ENCODE measurements at regions not wholly inside any gene's neighbourhood (a gene's known extent, or its start where the extent isn't known, plus 50 kb on each side); places are given as distances from the start of the nearest gene placed in this dataset.

- TF ChIP-seq CTCF (conservative IDR thresholded peaks at IDR 0.05; ENCODE audit: low read depth, low read length) (no peak), EZH2 (IDR thresholded peaks at IDR 0.05; ENCODE audit: low read length, unreplicated experiment) (no peak)
These were observed 320.6 kb upstream of the TFPI start for GRCh38 chr2:187874786-187875185.

Measured in PC-3 (cell line).